ENCODE measurements at regions not wholly inside any gene's neighbourhood (a gene's known extent, or its start where the extent isn't known, plus 50 kb on each side); places are given as distances from the start of the nearest gene placed in this dataset.

- Histone ChIP-seq H3K27ac (ENCODE audit: low read length) (no peak overlapping the region), H3K36me3 (ENCODE audit: control insufficient read depth, insufficient read depth, low read length) (no peaks in the 10 kb centered on the region), H3K9me3 (ENCODE audit: control insufficient read depth, insufficient read depth, low read length) (no peaks in the 10 kb centered on the region), H3K4me1 (ENCODE audit: control insufficient read depth, insufficient read depth, low read length) (no peaks in the 10 kb centered on the region), H3K27me3 (ENCODE audit: control insufficient read depth, insufficient read depth, low read length) (no peaks in the 10 kb centered on the region), H3K4me3 (ENCODE audit: low read length) (no peak overlapping the region)
- 87% methylated on average over 1 of the region's 2 CpGs for WGBS (ENCODE audit: insufficient coverage)
- Mint-ChIP-seq H3K9me3 (no peaks in the 10 kb centered on the region), H3K36me3 (no peaks in the 10 kb centered on the region), H3K27me3 (ENCODE audit: low read depth in 2 of 2) (no peaks in the 10 kb centered on the region), H3K27ac (no peak overlapping the region), H3K4me3 (no peak overlapping the region), H3K4me1 (no peaks in the 10 kb centered on the region)
- DNase-seq, result no peak
- ATAC-seq, result no peak
- intact Hi-C loops (cut with micrococcal nuclease), result no loop called here
- TF ChIP-seq CTCF (IDR thresholded peaks at IDR 0.05), result no peak
Observed at GRCh38 chr13:44887515-44887914, 101.8 kb downstream of the NUFIP1 start.

- Histone ChIP-seq H3K4me1 (ENCODE audit: control insufficient read depth, insufficient read depth, low read length) (no peaks in the 10 kb centered on the region), H3K36me3 (ENCODE audit: control insufficient read depth, insufficient read depth, low read length) (no peaks in the 10 kb centered on the region), H3K27me3 (ENCODE audit: control insufficient read depth, insufficient read depth, low read length) (no peaks in the 10 kb centered on the region), H3K9me3 (ENCODE audit: control insufficient read depth, insufficient read depth, low read length) (no peaks in the 10 kb centered on the region), H3K27ac (ENCODE audit: low read length) (no peak overlapping the region), H3K4me3 (ENCODE audit: low read length) (no peak overlapping the region)
- H3K9me3 Mint-ChIP-seq, result no peaks in the 10 kb centered on the region
- no peak overlapping the region for H3K27ac Mint-ChIP-seq
- DNase-seq (no peak), ATAC-seq (no peak)
- 86% methylated on average over 5 of the region's 5 CpGs for WGBS (ENCODE audit: insufficient coverage)
- no peak for TF ChIP-seq CTCF (IDR thresholded peaks at IDR 0.05)
- no peaks in the 10 kb centered on the region for H3K4me1 Mint-ChIP-seq
- H3K36me3 Mint-ChIP-seq, result no peaks in the 10 kb centered on the region
- H3K27me3 Mint-ChIP-seq (ENCODE audit: low read depth in 2 of 2), result no peaks in the 10 kb centered on the region
- intact Hi-C loops (cut with micrococcal nuclease), result no loop called here
- no peak overlapping the region for H3K4me3 Mint-ChIP-seq
Observed at GRCh38 chr13:44884076-44884729, 105.1 kb downstream of the NUFIP1 start.

- peak in 1 of 2 donors; percentile 35 for DNase-seq
- Mint-ChIP-seq H3K4me1 (no peaks in the 10 kb centered on the region), H3K27me3 (ENCODE audit: low read depth in 2 of 2) (peaks cover 9 to 12% of the 10 kb centered on the region in 2 donors), H3K36me3 (no peaks in the 10 kb centered on the region), H3K9me3 (no peaks in the 10 kb centered on the region), H3K4me3 (no peak overlapping the region), H3K27ac (no peak overlapping the region)
- Histone ChIP-seq H3K27me3 (ENCODE audit: control insufficient read depth, insufficient read depth, low read length) (no peaks in the 10 kb centered on the region), H3K4me3 (ENCODE audit: low read length) (no peak overlapping the region), H3K9me3 (ENCODE audit: control insufficient read depth, insufficient read depth, low read length) (peaks cover 7% of the 10 kb centered on the region), H3K4me1 (ENCODE audit: control insufficient read depth, insufficient read depth, low read length) (no peaks in the 10 kb centered on the region), H3K27ac (ENCODE audit: low read length) (no peak overlapping the region), H3K36me3 (ENCODE audit: control insufficient read depth, insufficient read depth, low read length) (no peaks in the 10 kb centered on the region)
- no peak for ATAC-seq
- whole genome bisulfite sequencing (ENCODE audit: insufficient coverage), result 75% methylated on average over 2 of the region's 5 CpGs
- no peak for TF ChIP-seq CTCF (IDR thresholded peaks at IDR 0.05)
- intact Hi-C loops (cut with micrococcal nuclease), result loop anchor here (5.0 kb wide), 1 partner anchor 397 kb away; no protein-coding TSS in a partner anchor
Observed at GRCh38 chr13:44879452-44880058, 109.7 kb downstream of the NUFIP1 start.
